Eye (tissue), 1 donor: ENCODE measurements at regions not wholly inside any gene's neighbourhood (a gene's known extent, or its start where the extent isn't known, plus 50 kb on each side); places are given as distances from the start of the nearest gene placed in this dataset.

Experiments
- DNase-seq: peaks from one replicate; pipeline ENCODE4 v3.0.0-alpha.2; 2015

- no peak for DNase-seq
Measured at GRCh38 chr9:16203729-16204573, 651.1 kb downstream of the CCDC171 start.

GRCh38 chr9:16205455-16205854 lies 652.6 kb downstream of the CCDC171 start:
- DNase-seq: no peak

GRCh38 chr9:16206518-16206917 lies 653.7 kb downstream of the CCDC171 start:
- no peak for DNase-seq

- peak; percentile 46 for DNase-seq
Measured at GRCh38 chr9:16207161-16207560, 654.3 kb downstream of the CCDC171 start.

GRCh38 chr9:16210440-16210839 lies 657.6 kb downstream of the CCDC171 start:
- no peak for DNase-seq

GRCh38 chr9:16211946-16212345 lies 658.5 kb downstream of the BNC2 start:
- DNase-seq: no peak

GRCh38 chr9:16213781-16214515 lies 656.5 kb downstream of the BNC2 start:
- peak; percentile 66 for DNase-seq

- DNase-seq: peak; percentile 23
Measured at GRCh38 chr9:16214677-16215352, 655.7 kb downstream of the BNC2 start.

- no peak for DNase-seq
Measured at GRCh38 chr9:16215353-16215680, 655.2 kb downstream of the BNC2 start.

- DNase-seq: no peak
Measured at GRCh38 chr9:16217943-16218701, 652.3 kb downstream of the BNC2 start.

GRCh38 chr9:16221366-16221765 lies 649.1 kb downstream of the BNC2 start:
- DNase-seq: no peak

GRCh38 chr9:16221822-16222547 lies 648.5 kb downstream of the BNC2 start:
- peak; percentile 48 for DNase-seq

- no peak for DNase-seq
Measured at GRCh38 chr9:16223074-16223871, 647.2 kb downstream of the BNC2 start.

- no peak for DNase-seq
Measured at GRCh38 chr9:16230731-16231130, 639.7 kb downstream of the BNC2 start.

- DNase-seq: peak; percentile 41
Measured at GRCh38 chr9:16236311-16236710, 634.2 kb downstream of the BNC2 start.

GRCh38 chr9:16236882-16237281 lies 633.6 kb downstream of the BNC2 start:
- DNase-seq: peak; percentile 18

GRCh38 chr9:16238623-16239138 lies 631.8 kb downstream of the BNC2 start:
- no peak for DNase-seq

GRCh38 chr9:16241231-16241630 lies 629.2 kb downstream of the BNC2 start:
- DNase-seq: no peak

GRCh38 chr9:16243798-16244197 lies 626.7 kb downstream of the BNC2 start:
- DNase-seq: no peak

GRCh38 chr9:16245756-16246440 lies 624.6 kb downstream of the BNC2 start:
- no peak for DNase-seq

GRCh38 chr9:16246785-16247184 lies 623.7 kb downstream of the BNC2 start:
- DNase-seq: no peak
